ENCODE measurements at regions not wholly inside any gene's neighbourhood (a gene's known extent, or its start where the extent isn't known, plus 50 kb on each side); places are given as distances from the start of the nearest gene placed in this dataset.
A peak's percentile ranks its signal among the peaks of the same experiment; 100 is the strongest.

DNA sequence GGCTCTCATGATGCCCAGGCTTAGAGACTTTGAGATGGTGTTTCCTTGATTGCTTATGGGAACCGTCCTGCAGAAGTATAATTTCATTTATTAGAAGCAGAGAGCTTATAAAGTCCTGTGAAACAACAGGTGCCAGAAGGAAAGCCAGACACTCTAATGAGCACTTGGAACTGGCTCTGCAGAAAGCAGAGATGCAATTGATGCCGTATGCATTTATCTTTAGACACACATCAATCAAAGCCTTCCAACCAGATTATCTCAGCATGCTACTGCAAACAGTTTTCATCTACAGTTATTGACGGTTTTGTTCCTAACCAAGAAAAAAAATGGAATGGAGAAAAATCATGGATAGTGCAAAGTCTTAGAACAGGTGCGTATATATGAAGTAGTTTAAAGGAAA lies 371.7 kb upstream of the PRKCQ start:
- Histone ChIP-seq H3K27ac (ENCODE audit: extremely low read depth, low read depth, low read length) (no peak overlapping the region), H3K4me1 (ENCODE audit: control insufficient read depth, insufficient read depth, low read length) (no peaks in the 10 kb centered on the region), H3K36me3 (ENCODE audit: control insufficient read depth in 2 of 2, insufficient read depth in 1 of 2, low read length in 2 of 2) (no peaks in the 10 kb centered on the region), H3K4me3 (ENCODE audit: low read depth, low read length) (no peak overlapping the region), H3K9me3 (ENCODE audit: control insufficient read depth, insufficient read depth, low read depth, low read length) (no peaks in the 10 kb centered on the region)
- CTCF ChIA-PET: no interaction called here
- TF ChIP-seq SCRT2 (tag by site-specific recombination; IDR thresholded peaks at IDR 0.05): 0 out of 2 replicates have a peak, but pooled peaks have one; percentile 32
- no peak for TF ChIP-seq ZNF23 (tag by site-specific recombination; IDR thresholded peaks at IDR 0.05; ENCODE audit: borderline replicate concordance)
- POLR2A ChIA-PET: no interaction called here

DNA sequence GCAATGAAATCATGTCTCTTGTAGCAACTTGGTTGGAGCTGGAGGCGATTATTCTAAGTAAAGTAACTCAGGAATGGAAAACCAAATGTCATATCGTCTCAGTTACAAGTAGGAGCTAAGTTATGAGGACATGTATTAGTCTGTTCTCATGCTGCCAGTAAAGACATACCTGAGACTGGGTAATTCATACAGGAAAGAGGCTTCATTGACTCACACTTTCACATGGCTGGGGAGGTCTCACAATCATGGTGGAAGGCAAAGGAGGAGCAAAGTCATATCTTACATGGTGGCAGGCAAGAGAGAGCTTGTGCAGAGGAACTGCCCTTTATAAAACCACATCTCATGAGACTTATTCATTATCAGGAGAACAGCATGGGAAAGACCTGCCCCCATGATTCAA lies 370.1 kb upstream of the PRKCQ start:
- Histone ChIP-seq H3K9me3 (ENCODE audit: control insufficient read depth, insufficient read depth, low read depth, low read length) (no peaks in the 10 kb centered on the region), H3K4me1 (ENCODE audit: control insufficient read depth, insufficient read depth, low read length) (no peaks in the 10 kb centered on the region), H3K27ac (ENCODE audit: extremely low read depth, low read depth, low read length) (no peak overlapping the region), H3K36me3 (ENCODE audit: control insufficient read depth in 2 of 2, insufficient read depth in 1 of 2, low read length in 2 of 2) (no peaks in the 10 kb centered on the region), H3K4me3 (ENCODE audit: low read depth, low read length) (no peak overlapping the region)
- TF ChIP-seq WT1 (tag by site-specific recombination; IDR thresholded peaks at IDR 0.05): no peak
- TF ChIP-seq, protein P1, sequence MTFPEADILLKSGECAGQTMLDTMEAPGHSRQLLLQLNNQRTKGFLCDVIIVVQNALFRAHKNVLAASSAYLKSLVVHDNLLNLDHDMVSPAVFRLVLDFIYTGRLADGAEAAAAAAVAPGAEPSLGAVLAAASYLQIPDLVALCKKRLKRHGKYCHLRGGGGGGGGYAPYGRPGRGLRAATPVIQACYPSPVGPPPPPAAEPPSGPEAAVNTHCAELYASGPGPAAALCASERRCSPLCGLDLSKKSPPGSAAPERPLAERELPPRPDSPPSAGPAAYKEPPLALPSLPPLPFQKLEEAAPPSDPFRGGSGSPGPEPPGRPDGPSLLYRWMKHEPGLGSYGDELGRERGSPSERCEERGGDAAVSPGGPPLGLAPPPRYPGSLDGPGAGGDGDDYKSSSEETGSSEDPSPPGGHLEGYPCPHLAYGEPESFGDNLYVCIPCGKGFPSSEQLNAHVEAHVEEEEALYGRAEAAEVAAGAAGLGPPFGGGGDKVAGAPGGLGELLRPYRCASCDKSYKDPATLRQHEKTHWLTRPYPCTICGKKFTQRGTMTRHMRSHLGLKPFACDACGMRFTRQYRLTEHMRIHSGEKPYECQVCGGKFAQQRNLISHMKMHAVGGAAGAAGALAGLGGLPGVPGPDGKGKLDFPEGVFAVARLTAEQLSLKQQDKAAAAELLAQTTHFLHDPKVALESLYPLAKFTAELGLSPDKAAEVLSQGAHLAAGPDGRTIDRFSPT (tag by site-specific recombination; IDR thresholded peaks at IDR 0.05): no peak
- CTCF ChIA-PET: no interaction called here
- POLR2A ChIA-PET: no interaction called here

DNA sequence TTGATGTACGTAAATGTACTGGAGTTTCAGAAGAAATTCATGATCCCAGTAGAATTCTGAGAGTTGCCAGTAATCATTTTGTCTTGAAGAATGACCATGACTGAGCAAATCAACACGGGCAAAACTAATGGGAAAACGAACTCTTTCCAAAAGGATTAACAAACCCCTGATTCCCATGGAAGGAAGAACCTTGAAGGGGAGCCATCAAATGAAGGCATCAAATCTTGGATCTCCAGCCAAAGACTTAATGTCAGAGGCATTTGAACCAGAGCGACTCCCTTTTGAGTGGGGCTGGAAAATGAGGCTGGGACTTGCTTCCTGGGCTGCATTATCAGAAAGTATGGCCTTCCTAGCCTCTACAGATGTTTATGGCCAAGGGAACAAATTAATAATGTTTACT lies 364.4 kb upstream of the PRKCQ start:
- Histone ChIP-seq H3K4me1 (ENCODE audit: control insufficient read depth, insufficient read depth, low read length) (no peaks in the 10 kb centered on the region), H3K36me3 (ENCODE audit: control insufficient read depth in 2 of 2, insufficient read depth in 1 of 2, low read length in 2 of 2) (no peaks in the 10 kb centered on the region), H3K9me3 (ENCODE audit: control insufficient read depth, insufficient read depth, low read depth, low read length) (no peaks in the 10 kb centered on the region), H3K27ac (ENCODE audit: extremely low read depth, low read depth, low read length) (no peak overlapping the region), H3K4me3 (ENCODE audit: low read depth, low read length) (no peak overlapping the region)
- ChIA-PET CTCF (no interaction called here), POLR2A (no interaction called here)
- TF ChIP-seq, protein P2, sequence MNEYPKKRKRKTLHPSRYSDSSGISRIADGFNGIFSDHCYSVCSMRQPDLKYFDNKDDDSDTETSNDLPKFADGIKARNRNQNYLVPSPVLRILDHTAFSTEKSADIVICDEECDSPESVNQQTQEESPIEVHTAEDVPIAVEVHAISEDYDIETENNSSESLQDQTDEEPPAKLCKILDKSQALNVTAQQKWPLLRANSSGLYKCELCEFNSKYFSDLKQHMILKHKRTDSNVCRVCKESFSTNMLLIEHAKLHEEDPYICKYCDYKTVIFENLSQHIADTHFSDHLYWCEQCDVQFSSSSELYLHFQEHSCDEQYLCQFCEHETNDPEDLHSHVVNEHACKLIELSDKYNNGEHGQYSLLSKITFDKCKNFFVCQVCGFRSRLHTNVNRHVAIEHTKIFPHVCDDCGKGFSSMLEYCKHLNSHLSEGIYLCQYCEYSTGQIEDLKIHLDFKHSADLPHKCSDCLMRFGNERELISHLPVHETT (tag by site-specific recombination; IDR thresholded peaks at IDR 0.05): no peak

DNA sequence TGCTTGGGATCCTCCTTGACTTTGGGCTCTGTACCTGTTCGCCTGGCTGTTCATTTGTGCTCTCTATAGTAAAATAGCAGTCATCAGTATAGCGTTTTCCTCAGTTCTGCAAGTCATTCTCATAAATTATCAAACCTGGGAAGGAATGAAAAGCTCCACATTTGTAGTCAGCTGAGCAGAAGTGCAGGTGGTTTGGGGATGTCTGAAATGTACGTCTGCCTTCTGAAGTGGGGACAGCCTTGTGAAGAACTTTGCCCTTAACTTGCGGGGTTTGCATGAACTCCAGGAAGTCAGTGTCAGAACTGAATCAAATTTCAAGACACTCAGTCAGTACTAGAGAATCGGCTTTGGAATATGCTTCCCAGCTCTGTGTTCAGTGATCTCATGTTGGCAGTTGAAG lies 358.3 kb upstream of the PRKCQ start:
- H3K27ac ChIP-seq (ENCODE audit: extremely low read depth, low read depth, low read length): no peak overlapping the region
- no peak overlapping the region for H3K4me3 ChIP-seq (ENCODE audit: low read depth, low read length)
- H3K4me1 ChIP-seq (ENCODE audit: control insufficient read depth, insufficient read depth, low read length): no peaks in the 10 kb centered on the region
- H3K9me3 ChIP-seq (ENCODE audit: control insufficient read depth, insufficient read depth, low read depth, low read length): no peaks in the 10 kb centered on the region
- ChIA-PET CTCF (no interaction called here), POLR2A (no interaction called here)
- H3K36me3 ChIP-seq (ENCODE audit: control insufficient read depth in 2 of 2, insufficient read depth in 1 of 2, low read length in 2 of 2): no peaks in the 10 kb centered on the region
- TF ChIP-seq ZNF610 (tag by site-specific recombination; IDR thresholded peaks at IDR 0.05; ENCODE audit: borderline replicate concordance) (no peak), ZNF433 (tag by site-specific recombination; IDR thresholded peaks at IDR 0.05; ENCODE audit: low read depth) (no peak), EGR2 (tag by site-specific recombination; IDR thresholded peaks at IDR 0.05; ENCODE audit: low read depth) (no peak), ZNF146 (tag by site-specific recombination; IDR thresholded peaks at IDR 0.05) (no peak), ZNF184 (tag by site-specific recombination; IDR thresholded peaks at IDR 0.05) (no peak), ZNF76 (tag by site-specific recombination; IDR thresholded peaks at IDR 0.05; ENCODE audit: borderline replicate concordance, low read depth) (no peak), GLIS1 (tag by site-specific recombination; IDR thresholded peaks at IDR 0.05) (no peak)
- TF ChIP-seq, protein P3, sequence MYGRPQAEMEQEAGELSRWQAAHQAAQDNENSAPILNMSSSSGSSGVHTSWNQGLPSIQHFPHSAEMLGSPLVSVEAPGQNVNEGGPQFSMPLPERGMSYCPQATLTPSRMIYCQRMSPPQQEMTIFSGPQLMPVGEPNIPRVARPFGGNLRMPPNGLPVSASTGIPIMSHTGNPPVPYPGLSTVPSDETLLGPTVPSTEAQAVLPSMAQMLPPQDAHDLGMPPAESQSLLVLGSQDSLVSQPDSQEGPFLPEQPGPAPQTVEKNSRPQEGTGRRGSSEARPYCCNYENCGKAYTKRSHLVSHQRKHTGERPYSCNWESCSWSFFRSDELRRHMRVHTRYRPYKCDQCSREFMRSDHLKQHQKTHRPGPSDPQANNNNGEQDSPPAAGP (tag by site-specific recombination; IDR thresholded peaks at IDR 0.05): no peak
- TF ChIP-seq, protein P4, sequence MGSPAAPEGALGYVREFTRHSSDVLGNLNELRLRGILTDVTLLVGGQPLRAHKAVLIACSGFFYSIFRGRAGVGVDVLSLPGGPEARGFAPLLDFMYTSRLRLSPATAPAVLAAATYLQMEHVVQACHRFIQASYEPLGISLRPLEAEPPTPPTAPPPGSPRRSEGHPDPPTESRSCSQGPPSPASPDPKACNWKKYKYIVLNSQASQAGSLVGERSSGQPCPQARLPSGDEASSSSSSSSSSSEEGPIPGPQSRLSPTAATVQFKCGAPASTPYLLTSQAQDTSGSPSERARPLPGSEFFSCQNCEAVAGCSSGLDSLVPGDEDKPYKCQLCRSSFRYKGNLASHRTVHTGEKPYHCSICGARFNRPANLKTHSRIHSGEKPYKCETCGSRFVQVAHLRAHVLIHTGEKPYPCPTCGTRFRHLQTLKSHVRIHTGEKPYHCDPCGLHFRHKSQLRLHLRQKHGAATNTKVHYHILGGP (tag by site-specific recombination; IDR thresholded peaks at IDR 0.05): no peak
- TF ChIP-seq, protein P2 (tag by site-specific recombination; IDR thresholded peaks at IDR 0.05): no peak
- TF ChIP-seq, protein P5, sequence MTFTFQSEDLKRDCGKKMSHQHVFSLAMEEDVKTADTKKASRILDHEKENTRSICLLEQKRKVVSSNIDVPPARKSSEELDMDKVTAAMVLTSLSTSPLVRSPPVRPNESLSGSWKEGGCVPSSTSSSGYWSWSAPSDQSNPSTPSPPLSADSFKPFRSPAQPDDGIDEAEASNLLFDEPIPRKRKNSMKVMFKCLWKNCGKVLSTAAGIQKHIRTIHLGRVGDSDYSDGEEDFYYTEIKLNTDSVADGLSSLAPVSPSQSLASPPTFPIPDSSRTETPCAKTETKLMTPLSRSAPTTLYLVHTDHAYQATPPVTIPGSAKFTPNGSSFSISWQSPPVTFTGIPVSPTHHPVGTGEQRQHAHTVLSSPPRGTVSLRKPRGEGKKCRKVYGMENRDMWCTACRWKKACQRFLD (tag by site-specific recombination; IDR thresholded peaks at IDR 0.05): no peak

All from HEK293 (cell line).